HG03432 (cell line): ENCODE measurements at regions not wholly inside any gene's neighbourhood (a gene's known extent, or its start where the extent isn't known, plus 50 kb on each side); places are given as distances from the start of the nearest gene placed in this dataset.

ENCODE experiments used
- ATAC-seq: cut with Tn5 transposase; IDR thresholded peaks from one replicate; pipeline ENCODE4 v1.9.1; 2021; ENCODE audit warnings: mild to moderate bottlenecking, moderate library complexity; ENCODE audit not compliant: unreplicated experiment

GRCh38 chr7:17120756-17121155 lies 177.7 kb upstream of the AHR start:
- ATAC-seq, result no peak

- no peak for ATAC-seq
These were observed 176.8 kb upstream of the AHR start for GRCh38 chr7:17121671-17122070.

- ATAC-seq, result peak; percentile 47
These were observed 175.4 kb upstream of the AHR start for GRCh38 chr7:17123020-17123419.

GRCh38 chr7:17126413-17127268 lies 171.8 kb upstream of the AHR start:
- ATAC-seq, result peak; percentile 87

GRCh38 chr7:17129218-17129617 lies 169.2 kb upstream of the AHR start:
- no peak for ATAC-seq

- ATAC-seq, result no peak
These were observed 168.0 kb upstream of the AHR start for GRCh38 chr7:17130281-17131059.

GRCh38 chr7:17131060-17131345 lies 167.4 kb upstream of the AHR start:
- no peak for ATAC-seq

- ATAC-seq, result peak; percentile 47
These were observed 166.3 kb upstream of the AHR start for GRCh38 chr7:17131983-17132655.

GRCh38 chr7:17132726-17133125 lies 165.7 kb upstream of the AHR start:
- ATAC-seq, result no peak

GRCh38 chr7:17133977-17134376 lies 164.5 kb upstream of the AHR start:
- no peak for ATAC-seq

- peak; percentile 92 for ATAC-seq
These were observed 163.7 kb upstream of the AHR start for GRCh38 chr7:17134786-17135185.

- no peak for ATAC-seq
These were observed 162.3 kb upstream of the AHR start for GRCh38 chr7:17136126-17136525.

GRCh38 chr7:17139081-17139480 lies 159.4 kb upstream of the AHR start:
- no peak for ATAC-seq

GRCh38 chr7:17140406-17140805 lies 158.0 kb upstream of the AHR start:
- no peak for ATAC-seq

GRCh38 chr7:17142831-17143541 lies 155.5 kb upstream of the AHR start:
- ATAC-seq, result no peak

GRCh38 chr7:17144322-17144721 lies 154.1 kb upstream of the AHR start:
- no peak for ATAC-seq

GRCh38 chr7:17146621-17147020 lies 151.8 kb upstream of the AHR start:
- no peak for ATAC-seq

GRCh38 chr7:17147409-17147808 lies 151.0 kb upstream of the AHR start:
- no peak for ATAC-seq

GRCh38 chr7:17150018-17150417 lies 148.4 kb upstream of the AHR start:
- peak; percentile 77 for ATAC-seq

- peak; percentile 59 for ATAC-seq
These were observed 145.7 kb upstream of the AHR start for GRCh38 chr7:17152721-17153120.

- ATAC-seq, result no peak
These were observed 144.9 kb upstream of the AHR start for GRCh38 chr7:17153536-17153935.
